NB4 (cell line): ENCODE measurements at regions not wholly inside any gene's neighbourhood (a gene's known extent, or its start where the extent isn't known, plus 50 kb on each side); places are given as distances from the start of the nearest gene placed in this dataset.

Experiments used
- MYC ChIP-seq: IDR thresholded peaks from 2 replicates; pipeline ENCODE4 v1.6.1; 2011; ENCODE audit warnings: low read depth, low read length
- POLR2A ChIP-seq: IDR thresholded peaks from 2 replicates; pipeline ENCODE4 v1.6.1; 2011; ENCODE audit warnings: mild to moderate bottlenecking; ENCODE audit not compliant: insufficient read length; ENCODE audit errors: extremely low read depth
- TF ChIP-seq, protein P1 (sequence below): IDR thresholded peaks from one replicate; pipeline ENCODE4 v1.5.1; 2012; ENCODE audit warnings: low read depth, low read length

DNA sequence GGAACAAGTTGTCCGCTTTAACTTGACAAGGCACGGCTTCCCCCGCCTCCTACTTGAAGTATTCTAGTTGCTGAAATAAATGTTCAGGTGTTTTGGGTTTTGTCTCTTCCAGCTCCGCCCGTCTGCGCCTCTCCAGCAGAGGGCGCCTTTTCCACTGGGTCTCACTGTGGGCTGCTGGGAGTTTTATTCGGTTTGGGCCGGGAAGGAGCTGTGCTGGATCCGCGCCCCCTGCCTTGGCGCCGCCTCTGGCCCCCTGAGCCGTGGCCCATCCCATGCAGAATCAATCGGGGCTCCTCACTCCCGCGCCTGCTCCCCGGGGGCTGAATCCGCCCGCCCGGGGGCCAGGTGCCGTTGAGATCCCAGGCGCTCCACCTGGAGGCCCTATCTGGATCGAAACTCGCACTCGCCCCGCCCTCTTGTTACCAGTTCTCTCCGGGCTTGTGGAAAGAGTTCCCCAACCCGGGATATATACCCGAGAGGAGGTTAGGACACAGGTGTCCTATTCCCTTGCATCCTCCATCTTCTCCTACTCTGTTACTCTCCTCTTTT is 51.0 kb upstream of the TCF21 start:
- TF ChIP-seq, protein P1, sequence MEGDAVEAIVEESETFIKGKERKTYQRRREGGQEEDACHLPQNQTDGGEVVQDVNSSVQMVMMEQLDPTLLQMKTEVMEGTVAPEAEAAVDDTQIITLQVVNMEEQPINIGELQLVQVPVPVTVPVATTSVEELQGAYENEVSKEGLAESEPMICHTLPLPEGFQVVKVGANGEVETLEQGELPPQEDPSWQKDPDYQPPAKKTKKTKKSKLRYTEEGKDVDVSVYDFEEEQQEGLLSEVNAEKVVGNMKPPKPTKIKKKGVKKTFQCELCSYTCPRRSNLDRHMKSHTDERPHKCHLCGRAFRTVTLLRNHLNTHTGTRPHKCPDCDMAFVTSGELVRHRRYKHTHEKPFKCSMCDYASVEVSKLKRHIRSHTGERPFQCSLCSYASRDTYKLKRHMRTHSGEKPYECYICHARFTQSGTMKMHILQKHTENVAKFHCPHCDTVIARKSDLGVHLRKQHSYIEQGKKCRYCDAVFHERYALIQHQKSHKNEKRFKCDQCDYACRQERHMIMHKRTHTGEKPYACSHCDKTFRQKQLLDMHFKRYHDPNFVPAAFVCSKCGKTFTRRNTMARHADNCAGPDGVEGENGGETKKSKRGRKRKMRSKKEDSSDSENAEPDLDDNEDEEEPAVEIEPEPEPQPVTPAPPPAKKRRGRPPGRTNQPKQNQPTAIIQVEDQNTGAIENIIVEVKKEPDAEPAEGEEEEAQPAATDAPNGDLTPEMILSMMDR, result peak; percentile 76
- no peak for TF ChIP-seq POLR2A
- TF ChIP-seq MYC, result no peak
